Esophagus muscularis mucosa (tissue), 4 donors: ENCODE measurements at regions not wholly inside any gene's neighbourhood (a gene's known extent, or its start where the extent isn't known, plus 50 kb on each side); places are given as distances from the start of the nearest gene placed in this dataset.

ENCODE experiments used
- EP300 ChIP-seq: sonication (generic); formaldehyde crosslinking; IDR thresholded peaks from one replicate; pipeline ENCODE4 v1.6.1; 2017; ENCODE audit warnings: antibody characterized with exemption
- POLR2A ChIP-seq: fragments of 450-650 bp; IDR thresholded peaks from one replicate; pipeline ENCODE4 v1.6.1; 2017; ENCODE audit warnings: antibody characterized with exemption, moderate library complexity, mild to moderate bottlenecking, low read depth
- TF ChIP-seq, protein P1 (sequence below), 3 experiments: fragments of 200-600 bp in 2 of 3; fragments of 450-650 bp in 1 of 3; sonication (generic) in 2 of 3; IDR thresholded peaks; one replicate each; pipeline ENCODE4 v1.5.1; 2017 to 2019; ENCODE audit warnings: antibody characterized with exemption in 3 of 3, mild to moderate bottlenecking in 2 of 3, moderate library complexity in 1 of 3

DNA sequence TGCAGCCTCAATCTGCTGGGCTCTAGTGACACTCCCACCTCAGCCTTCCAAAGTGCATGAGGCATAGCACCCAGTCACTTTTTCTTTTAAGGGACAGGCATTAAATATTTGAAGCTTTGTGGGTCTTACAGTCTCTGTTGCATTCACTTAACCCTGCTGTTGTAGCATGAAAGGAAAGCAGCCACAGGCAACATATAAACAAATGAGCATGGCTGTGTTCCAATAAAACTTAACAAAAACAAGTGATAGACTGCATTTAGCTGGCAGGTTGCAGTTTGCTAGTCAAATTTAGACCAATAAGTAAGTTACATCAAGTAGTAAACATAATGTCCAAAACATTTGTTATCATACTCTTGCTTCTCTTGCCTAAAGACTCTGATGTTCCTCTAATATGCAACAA lies 297.3 kb upstream of the MMADHC start:
- TF ChIP-seq, protein P1, sequence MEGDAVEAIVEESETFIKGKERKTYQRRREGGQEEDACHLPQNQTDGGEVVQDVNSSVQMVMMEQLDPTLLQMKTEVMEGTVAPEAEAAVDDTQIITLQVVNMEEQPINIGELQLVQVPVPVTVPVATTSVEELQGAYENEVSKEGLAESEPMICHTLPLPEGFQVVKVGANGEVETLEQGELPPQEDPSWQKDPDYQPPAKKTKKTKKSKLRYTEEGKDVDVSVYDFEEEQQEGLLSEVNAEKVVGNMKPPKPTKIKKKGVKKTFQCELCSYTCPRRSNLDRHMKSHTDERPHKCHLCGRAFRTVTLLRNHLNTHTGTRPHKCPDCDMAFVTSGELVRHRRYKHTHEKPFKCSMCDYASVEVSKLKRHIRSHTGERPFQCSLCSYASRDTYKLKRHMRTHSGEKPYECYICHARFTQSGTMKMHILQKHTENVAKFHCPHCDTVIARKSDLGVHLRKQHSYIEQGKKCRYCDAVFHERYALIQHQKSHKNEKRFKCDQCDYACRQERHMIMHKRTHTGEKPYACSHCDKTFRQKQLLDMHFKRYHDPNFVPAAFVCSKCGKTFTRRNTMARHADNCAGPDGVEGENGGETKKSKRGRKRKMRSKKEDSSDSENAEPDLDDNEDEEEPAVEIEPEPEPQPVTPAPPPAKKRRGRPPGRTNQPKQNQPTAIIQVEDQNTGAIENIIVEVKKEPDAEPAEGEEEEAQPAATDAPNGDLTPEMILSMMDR (IDR thresholded peaks at IDR 0.05), result no peak
- TF ChIP-seq POLR2A (no peak), EP300 (no peak)
